Stimulated activated CD4-positive, alpha-beta T cell treated with anti-CD3 and anti-CD28 coated beads, Interleukin-12 subunit alpha, Interleukin-12 subunit beta, amount 100 ng/mL, for 24 hours (primary cell): ENCODE measurements at regions not wholly inside any gene's neighbourhood (a gene's known extent, or its start where the extent isn't known, plus 50 kb on each side); places are given as distances from the start of the nearest gene placed in this dataset.

Source experiments
- DNase-seq, 2 experiments: peaks; one replicate each; pipeline ENCODE4 v3.0.0-alpha.2; 2020; ENCODE audit warnings: low read depth in 2 of 2

DNA sequence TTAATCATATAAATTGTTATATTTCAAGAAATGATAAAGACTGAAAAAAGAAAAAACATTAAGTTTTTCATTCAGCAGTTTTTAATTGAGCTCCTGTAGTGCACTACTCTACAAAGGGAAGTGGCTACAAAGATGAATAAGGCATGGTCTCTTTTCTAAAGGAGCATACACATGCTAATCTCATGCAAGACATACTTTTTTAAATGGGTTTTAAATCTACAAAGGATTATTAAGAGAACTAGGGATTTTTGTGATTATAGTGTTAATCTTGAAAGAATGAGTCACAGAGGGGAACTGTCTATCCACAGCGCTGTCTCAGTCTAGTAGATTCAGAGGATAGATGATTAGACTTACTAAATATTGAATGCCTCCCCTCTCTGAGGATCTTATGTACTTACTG, 1722.2 kb downstream of the RPA4 start:
- DNase-seq, result no peak

DNA sequence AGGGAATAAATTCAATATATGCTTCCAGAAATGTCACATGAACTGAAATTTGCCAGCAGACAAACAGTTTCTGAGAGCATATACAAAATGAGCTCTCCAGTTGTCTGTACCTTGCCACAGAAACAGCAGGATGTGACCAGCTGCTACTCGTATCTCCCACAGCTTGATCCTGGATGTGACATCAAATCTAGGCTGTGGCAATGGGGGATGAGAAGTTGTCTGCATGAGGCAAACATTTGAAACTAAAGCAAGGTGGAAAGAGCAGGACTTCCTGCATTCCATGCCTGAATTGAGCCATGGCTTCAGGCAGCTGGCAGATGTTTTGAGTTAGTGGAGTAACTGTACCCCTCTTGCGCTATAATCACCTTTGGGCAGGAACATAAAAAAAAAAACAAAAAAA, 1724.0 kb downstream of the RPA4 start:
- no peak for DNase-seq

DNA sequence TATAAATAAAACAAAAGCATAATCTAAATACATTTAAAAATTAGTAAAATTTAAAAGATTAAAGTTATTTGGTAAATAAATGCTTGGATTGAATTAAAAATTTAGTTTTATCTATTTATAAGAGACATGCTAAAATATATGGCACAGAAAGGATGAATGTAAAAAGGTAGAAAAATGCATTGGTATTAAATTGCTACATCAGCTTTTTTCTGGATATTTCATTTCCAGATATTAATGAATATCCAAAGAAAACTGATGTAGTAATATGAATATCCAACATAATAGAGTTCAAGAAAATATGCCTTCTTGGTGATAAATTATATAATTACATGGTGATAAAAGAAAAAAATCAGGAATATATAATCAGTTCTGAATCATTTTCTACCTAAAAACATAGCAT, 1743.9 kb downstream of the RPA4 start:
- DNase-seq, result no peak

DNA sequence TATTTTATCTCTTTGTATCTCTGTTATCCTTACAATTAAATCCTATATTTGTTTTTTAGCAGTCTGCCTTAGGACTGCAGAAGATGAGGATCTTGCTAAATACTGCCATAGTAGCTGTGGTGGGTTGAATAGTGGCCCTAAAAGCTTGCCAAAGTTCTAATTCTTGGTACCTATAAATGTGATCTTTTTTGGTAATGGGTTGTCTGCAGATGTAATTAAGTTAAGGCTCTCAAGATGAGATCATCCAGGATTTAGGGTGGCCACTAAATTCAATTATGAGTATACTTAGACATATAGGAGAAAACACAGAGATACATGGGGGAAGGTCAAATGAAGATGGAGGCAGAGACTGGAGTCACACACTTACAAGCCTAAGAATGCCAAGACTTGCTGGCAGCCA, 1753.7 kb downstream of the RPA4 start:
- no peak for DNase-seq

DNA sequence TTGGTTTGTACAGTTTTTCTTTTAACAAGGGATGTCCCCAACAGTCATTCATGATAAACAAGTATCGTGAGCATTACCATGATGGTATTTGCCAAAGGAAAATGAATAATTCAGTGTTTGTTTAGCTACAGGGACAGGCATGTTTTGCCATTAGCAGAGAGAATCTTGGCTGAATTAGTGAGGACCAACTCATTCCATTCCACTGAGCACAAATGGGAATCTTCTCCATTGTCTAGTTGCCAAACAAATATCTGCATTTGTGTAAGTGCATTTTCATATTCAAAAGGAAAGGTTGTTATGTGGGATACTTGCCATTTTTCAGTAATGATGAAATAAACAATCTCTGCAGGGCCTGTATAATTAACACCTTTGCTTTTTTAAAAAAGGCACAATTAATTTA, 1762.6 kb downstream of the RPA4 start:
- no peak for DNase-seq

DNA sequence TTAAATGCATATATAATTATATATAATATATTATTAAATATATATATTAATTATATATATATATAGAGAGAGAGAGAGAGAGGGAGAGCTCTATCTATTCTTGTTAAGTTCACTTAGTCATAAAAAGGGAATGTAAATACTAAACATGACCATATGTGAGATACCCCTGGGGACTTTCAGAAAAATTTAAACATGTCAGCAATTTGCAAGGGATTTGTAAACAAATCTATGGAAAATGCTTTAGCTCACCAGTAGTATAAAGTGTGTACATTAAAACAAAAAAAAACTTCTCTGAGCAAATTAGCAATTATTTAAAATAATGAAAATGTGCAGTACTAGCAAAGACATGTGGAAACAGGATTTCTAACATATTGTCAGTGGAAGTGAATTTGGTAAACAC, 1755.5 kb downstream of the PCDH19 start:
- DNase-seq, result no peak
